Osteocyte (in vitro differentiated cells): ENCODE measurements at regions not wholly inside any gene's neighbourhood (a gene's known extent, or its start where the extent isn't known, plus 50 kb on each side); places are given as distances from the start of the nearest gene placed in this dataset.
"Not testable (repeated sequence)": the region's sequence is repeated elsewhere in the genome, so short reads cannot be mapped to it uniquely, and the experiment has no call there.

ENCODE experiments used
- DNase-seq: peaks from one replicate; pipeline ENCODE4 v3.0.0; 2021; ENCODE audit warnings: mixed read lengths; ENCODE audit not compliant: unreplicated experiment; ENCODE audit errors: extremely low spot score
- H3K27ac Mint-ChIP-seq: one replicate; pipeline ENCODE4 v1.8.0; 2021; ENCODE audit warnings: mild to moderate bottlenecking, mixed read lengths; ENCODE audit not compliant: unreplicated experiment
- H3K27me3 Mint-ChIP-seq: one replicate; pipeline ENCODE4 v1.8.0; 2021; ENCODE audit warnings: mixed read lengths; ENCODE audit not compliant: unreplicated experiment
- H3K36me3 Mint-ChIP-seq: one replicate; pipeline ENCODE4 v1.8.0; 2021; ENCODE audit warnings: mixed read lengths; ENCODE audit not compliant: unreplicated experiment
- H3K4me1 Mint-ChIP-seq: one replicate; pipeline ENCODE4 v1.8.0; 2021; ENCODE audit warnings: mixed read lengths; ENCODE audit not compliant: unreplicated experiment
- H3K4me3 Mint-ChIP-seq: one replicate; pipeline ENCODE4 v1.8.0; 2021; ENCODE audit warnings: mild to moderate bottlenecking, moderate library complexity, mixed read lengths; ENCODE audit not compliant: unreplicated experiment
- H3K9me3 Mint-ChIP-seq: one replicate; pipeline ENCODE4 v1.8.0; 2021; ENCODE audit warnings: mixed read lengths; ENCODE audit not compliant: unreplicated experiment
- TF ChIP-seq, protein P1 (sequence below): fragments of 200-600 bp; sonication (generic); IDR thresholded peaks from 2 replicates; pipeline ENCODE4 v1.5.0; 2021; ENCODE audit warnings: antibody characterized with exemption, mild to moderate bottlenecking, moderate library complexity

- no peak overlapping the region for H3K27ac Mint-ChIP-seq
- H3K4me1 Mint-ChIP-seq: peaks cover 20% of the 10 kb centered on the region
- no peaks in the 10 kb centered on the region for H3K36me3 Mint-ChIP-seq
- no peak overlapping the region for H3K4me3 Mint-ChIP-seq
- DNase-seq: no peak
- TF ChIP-seq, protein P1, sequence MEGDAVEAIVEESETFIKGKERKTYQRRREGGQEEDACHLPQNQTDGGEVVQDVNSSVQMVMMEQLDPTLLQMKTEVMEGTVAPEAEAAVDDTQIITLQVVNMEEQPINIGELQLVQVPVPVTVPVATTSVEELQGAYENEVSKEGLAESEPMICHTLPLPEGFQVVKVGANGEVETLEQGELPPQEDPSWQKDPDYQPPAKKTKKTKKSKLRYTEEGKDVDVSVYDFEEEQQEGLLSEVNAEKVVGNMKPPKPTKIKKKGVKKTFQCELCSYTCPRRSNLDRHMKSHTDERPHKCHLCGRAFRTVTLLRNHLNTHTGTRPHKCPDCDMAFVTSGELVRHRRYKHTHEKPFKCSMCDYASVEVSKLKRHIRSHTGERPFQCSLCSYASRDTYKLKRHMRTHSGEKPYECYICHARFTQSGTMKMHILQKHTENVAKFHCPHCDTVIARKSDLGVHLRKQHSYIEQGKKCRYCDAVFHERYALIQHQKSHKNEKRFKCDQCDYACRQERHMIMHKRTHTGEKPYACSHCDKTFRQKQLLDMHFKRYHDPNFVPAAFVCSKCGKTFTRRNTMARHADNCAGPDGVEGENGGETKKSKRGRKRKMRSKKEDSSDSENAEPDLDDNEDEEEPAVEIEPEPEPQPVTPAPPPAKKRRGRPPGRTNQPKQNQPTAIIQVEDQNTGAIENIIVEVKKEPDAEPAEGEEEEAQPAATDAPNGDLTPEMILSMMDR: no peak
- H3K27me3 Mint-ChIP-seq: no peaks in the 10 kb centered on the region
- peaks cover 7% of the 10 kb centered on the region for H3K9me3 Mint-ChIP-seq
Measured at GRCh38 chr4:147288512-147288911, 192.4 kb upstream of the EDNRA start.

GRCh38 chr4:147289181-147289580 lies 191.7 kb upstream of the EDNRA start:
- peaks cover 4% of the 10 kb centered on the region for H3K36me3 Mint-ChIP-seq
- H3K9me3 Mint-ChIP-seq: peaks cover 14% of the 10 kb centered on the region

DNA sequence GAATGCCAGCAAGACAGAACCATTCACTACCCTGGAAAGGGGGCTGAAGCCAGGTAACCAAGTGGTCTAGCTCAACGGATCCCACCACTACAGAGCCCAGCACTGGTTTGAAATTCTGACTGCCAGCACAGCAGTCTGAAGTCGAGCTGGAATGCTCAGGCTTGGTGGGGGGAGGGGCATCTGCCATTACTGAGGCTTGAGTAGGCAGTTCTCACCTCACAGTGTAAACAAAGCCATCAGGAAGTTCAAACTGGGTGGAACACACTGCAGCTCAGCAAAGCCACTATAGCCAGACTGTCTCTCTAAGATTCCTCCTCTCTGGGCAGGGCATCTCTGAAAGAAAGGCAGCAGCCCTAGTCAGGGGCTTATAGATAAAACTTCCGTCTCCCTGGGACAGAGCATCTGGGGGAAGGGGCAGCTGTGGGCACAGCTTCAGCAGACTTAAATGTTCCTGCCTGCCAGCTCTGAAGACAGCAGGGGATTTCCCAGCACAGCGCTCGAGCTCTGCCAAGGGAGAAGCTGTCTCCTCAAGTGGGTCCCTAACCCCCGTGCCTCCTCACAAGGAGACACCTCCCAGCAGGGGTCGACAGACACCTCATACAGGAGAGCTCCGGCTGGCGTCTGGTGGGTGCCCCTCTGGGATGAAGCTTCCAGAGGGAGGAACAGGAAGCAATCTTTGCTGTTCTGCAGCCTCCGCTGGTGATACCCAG lies 188.1 kb upstream of the EDNRA start:
- not testable (repeated sequence) for H3K27me3 Mint-ChIP-seq, DNase-seq, H3K4me3 Mint-ChIP-seq, H3K4me1 Mint-ChIP-seq
- Mint-ChIP-seq H3K9me3 (peaks cover 32% of the 10 kb centered on the region), H3K36me3 (peaks cover 12% of the 10 kb centered on the region), H3K27ac (peak overlapping the region; percentile 35)

More at GRCh38 chr4:147289181-147289580, 191.7 kb upstream of the EDNRA start:
- Mint-ChIP-seq H3K4me1 (peaks cover 20% of the 10 kb centered on the region), H3K27ac (no peak overlapping the region), H3K27me3 (no peaks in the 10 kb centered on the region), H3K4me3 (no peak overlapping the region)
- TF ChIP-seq, protein P1: no peak
- no peak for DNase-seq

GRCh38 chr4:147293314-147293677 lies 187.6 kb upstream of the EDNRA start:
- DNase-seq, H3K4me1 Mint-ChIP-seq, H3K27ac Mint-ChIP-seq, H3K4me3 Mint-ChIP-seq, H3K27me3 Mint-ChIP-seq: not testable (repeated sequence)
- peaks cover 32% of the 10 kb centered on the region for H3K9me3 Mint-ChIP-seq
- H3K36me3 Mint-ChIP-seq: peaks cover 12% of the 10 kb centered on the region

GRCh38 chr4:147299205-147299604 lies 181.7 kb upstream of the EDNRA start:
- Mint-ChIP-seq H3K4me3 (no peak overlapping the region), H3K4me1 (peaks cover 11% of the 10 kb centered on the region), H3K27ac (peak overlapping the region; percentile 36), H3K9me3 (peaks cover 25% of the 10 kb centered on the region), H3K27me3 (no peaks in the 10 kb centered on the region), H3K36me3 (peaks cover 7% of the 10 kb centered on the region)
- TF ChIP-seq, protein P1: no peak
- no peak for DNase-seq

DNA sequence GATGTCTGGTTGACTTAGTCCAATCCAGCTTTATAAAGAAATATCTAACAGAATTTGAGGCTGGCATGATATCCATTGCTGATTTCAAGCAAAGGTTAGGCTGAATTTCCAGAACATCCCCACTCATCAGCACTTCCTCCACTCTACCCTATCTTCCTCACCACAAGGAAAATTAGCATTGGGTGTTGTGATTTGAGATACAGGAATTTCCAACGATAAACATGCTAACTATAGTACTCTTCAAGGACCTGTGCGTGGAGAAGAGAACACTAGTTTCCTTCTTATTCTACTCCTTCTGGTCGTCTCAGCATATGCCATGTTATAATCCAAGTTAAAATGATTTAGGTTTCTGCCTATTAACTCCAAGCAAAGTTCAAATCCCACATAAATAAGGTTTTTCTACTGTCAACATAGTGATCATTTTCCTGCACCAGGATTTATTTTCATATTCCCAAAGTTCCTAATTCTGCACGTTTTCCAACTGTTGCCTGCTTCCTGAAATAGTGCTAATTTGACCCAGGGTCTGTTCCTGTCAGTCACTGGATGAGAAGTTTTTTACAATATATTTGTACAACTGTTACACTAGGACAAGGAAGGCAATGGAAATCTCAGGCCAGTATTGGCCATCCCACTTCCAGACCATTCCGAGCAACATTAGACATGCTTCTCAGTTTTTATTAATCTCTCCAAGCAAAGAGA lies 177.6 kb upstream of the EDNRA start:
- Mint-ChIP-seq H3K4me3 (no peak overlapping the region), H3K9me3 (no peaks in the 10 kb centered on the region), H3K27me3 (no peaks in the 10 kb centered on the region), H3K27ac (peak overlapping the region; percentile 10), H3K4me1 (peaks cover 18% of the 10 kb centered on the region), H3K36me3 (no peaks in the 10 kb centered on the region)
- TF ChIP-seq, protein P1: no peak
- DNase-seq: no peak
